CD4-positive, alpha-beta T cell treated with Interleukin-12 subunit alpha and Interleukin-12 subunit beta, for 1 hour (primary cell): ENCODE measurements at regions not wholly inside any gene's neighbourhood (a gene's known extent, or its start where the extent isn't known, plus 50 kb on each side); places are given as distances from the start of the nearest gene placed in this dataset.

Source experiments
- DNase-seq: peaks from one replicate; pipeline ENCODE4 v3.0.0-alpha.2; 2020

- no peak for DNase-seq
These were observed 281.9 kb upstream of the TLE4 start for GRCh38 chr9:79289856-79290255.

- no peak for DNase-seq
These were observed 279.0 kb upstream of the TLE4 start for GRCh38 chr9:79292731-79293280.

- DNase-seq: no peak
These were observed 271.7 kb upstream of the TLE4 start for GRCh38 chr9:79300068-79300467.

- DNase-seq: no peak
These were observed 270.7 kb upstream of the TLE4 start for GRCh38 chr9:79301085-79301484.

GRCh38 chr9:79301551-79302391, 270.0 kb upstream of the TLE4 start:
- DNase-seq: no peak

- DNase-seq: no peak
These were observed 269.2 kb upstream of the TLE4 start for GRCh38 chr9:79302569-79302968.

GRCh38 chr9:79308012-79308411, 263.8 kb upstream of the TLE4 start:
- no peak for DNase-seq

- DNase-seq: no peak
These were observed 258.9 kb upstream of the TLE4 start for GRCh38 chr9:79312686-79313421.

GRCh38 chr9:79325501-79325900, 246.3 kb upstream of the TLE4 start:
- no peak for DNase-seq

GRCh38 chr9:79329861-79330260, 241.9 kb upstream of the TLE4 start:
- no peak for DNase-seq

- DNase-seq: no peak
These were observed 237.8 kb upstream of the TLE4 start for GRCh38 chr9:79334001-79334400.

- DNase-seq: no peak
These were observed 237.1 kb upstream of the TLE4 start for GRCh38 chr9:79334711-79335110.

- DNase-seq: no peak
These were observed 235.8 kb upstream of the TLE4 start for GRCh38 chr9:79335987-79336386.

GRCh38 chr9:79341561-79341960, 230.2 kb upstream of the TLE4 start:
- no peak for DNase-seq

GRCh38 chr9:79346350-79347020, 225.3 kb upstream of the TLE4 start:
- DNase-seq: no peak

- DNase-seq: no peak
These were observed 219.4 kb upstream of the TLE4 start for GRCh38 chr9:79352322-79352721.

GRCh38 chr9:79353856-79354520, 217.8 kb upstream of the TLE4 start:
- DNase-seq: no peak

GRCh38 chr9:79357194-79357593, 214.6 kb upstream of the TLE4 start:
- no peak for DNase-seq

- no peak for DNase-seq
These were observed 214.1 kb upstream of the TLE4 start for GRCh38 chr9:79357616-79358015.

GRCh38 chr9:79360387-79361347, 211.1 kb upstream of the TLE4 start:
- DNase-seq: no peak
